ENCODE measurements at regions not wholly inside any gene's neighbourhood (a gene's known extent, or its start where the extent isn't known, plus 50 kb on each side); places are given as distances from the start of the nearest gene placed in this dataset.

DNA sequence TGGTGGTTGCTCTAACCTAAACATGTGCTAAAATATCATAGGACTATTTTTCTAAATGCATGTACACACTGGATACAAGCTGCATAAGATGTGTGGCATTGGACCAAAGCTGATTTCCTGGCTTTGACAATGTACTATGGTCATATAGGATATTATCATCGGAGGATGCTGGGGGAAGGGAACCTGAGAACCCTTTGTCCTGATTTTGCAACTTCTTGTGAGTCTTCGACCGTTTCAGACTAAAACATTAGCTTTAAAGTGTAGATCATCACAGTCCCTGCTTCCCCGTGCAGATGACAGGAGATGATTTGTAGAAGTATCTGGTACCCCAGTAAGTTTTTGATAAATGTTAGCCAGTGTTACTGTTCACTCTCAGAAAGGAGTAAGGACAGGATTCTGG lies 554.7 kb downstream of the MIAT start:
- TF ChIP-seq, protein P1, sequence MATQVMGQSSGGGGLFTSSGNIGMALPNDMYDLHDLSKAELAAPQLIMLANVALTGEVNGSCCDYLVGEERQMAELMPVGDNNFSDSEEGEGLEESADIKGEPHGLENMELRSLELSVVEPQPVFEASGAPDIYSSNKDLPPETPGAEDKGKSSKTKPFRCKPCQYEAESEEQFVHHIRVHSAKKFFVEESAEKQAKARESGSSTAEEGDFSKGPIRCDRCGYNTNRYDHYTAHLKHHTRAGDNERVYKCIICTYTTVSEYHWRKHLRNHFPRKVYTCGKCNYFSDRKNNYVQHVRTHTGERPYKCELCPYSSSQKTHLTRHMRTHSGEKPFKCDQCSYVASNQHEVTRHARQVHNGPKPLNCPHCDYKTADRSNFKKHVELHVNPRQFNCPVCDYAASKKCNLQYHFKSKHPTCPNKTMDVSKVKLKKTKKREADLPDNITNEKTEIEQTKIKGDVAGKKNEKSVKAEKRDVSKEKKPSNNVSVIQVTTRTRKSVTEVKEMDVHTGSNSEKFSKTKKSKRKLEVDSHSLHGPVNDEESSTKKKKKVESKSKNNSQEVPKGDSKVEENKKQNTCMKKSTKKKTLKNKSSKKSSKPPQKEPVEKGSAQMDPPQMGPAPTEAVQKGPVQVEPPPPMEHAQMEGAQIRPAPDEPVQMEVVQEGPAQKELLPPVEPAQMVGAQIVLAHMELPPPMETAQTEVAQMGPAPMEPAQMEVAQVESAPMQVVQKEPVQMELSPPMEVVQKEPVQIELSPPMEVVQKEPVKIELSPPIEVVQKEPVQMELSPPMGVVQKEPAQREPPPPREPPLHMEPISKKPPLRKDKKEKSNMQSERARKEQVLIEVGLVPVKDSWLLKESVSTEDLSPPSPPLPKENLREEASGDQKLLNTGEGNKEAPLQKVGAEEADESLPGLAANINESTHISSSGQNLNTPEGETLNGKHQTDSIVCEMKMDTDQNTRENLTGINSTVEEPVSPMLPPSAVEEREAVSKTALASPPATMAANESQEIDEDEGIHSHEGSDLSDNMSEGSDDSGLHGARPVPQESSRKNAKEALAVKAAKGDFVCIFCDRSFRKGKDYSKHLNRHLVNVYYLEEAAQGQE (IDR thresholded peaks at IDR 0.05; ENCODE audit: insufficient read depth in 1 of 2, low read depth in 2 of 2, low read length in 2 of 2), result no peak
- TF ChIP-seq FOXP2 (optimal IDR thresholded peaks at IDR 0.05; ENCODE audit: borderline replicate concordance, extremely low read depth, extremely low read length, insufficient read depth) (no peak), SIN3A (IDR thresholded peaks at IDR 0.05; ENCODE audit: borderline replicate concordance, insufficient read depth, low read length) (no peak), TAF1 (IDR thresholded peaks at IDR 0.05; ENCODE audit: borderline replicate concordance, insufficient read depth, low read length) (no peak), POLR2AphosphoS5 (IDR thresholded peaks at IDR 0.05; ENCODE audit: low read depth, low read length) (no peak)

DNA sequence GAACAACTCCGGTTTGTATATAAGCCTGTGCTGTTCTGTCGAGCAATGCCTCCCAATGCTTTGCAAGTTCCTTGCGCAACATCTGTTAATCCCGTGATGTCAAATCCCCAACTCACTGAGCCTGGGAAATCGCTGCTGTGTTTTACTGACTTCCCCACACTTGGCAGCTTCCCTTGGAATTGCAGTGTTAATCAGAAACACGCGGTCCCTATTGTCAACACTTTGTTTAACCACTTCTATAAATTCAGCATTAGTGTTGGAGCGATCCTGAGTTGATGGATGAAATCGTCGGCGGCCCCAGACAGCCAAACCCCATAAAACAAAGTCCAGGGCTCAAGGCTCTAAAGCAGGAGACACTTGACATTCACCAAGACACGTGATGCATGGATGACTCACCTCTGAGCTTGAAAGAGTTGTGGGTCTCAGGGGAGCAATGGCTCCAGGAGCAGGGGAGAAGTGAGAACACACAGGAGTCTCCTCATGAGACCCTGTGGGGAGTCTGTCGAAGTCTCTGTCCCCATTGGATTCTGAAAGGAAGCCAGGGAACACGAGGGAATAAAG lies 555.3 kb downstream of the MIAT start:
- TF ChIP-seq POLR2AphosphoS5 (IDR thresholded peaks at IDR 0.05; ENCODE audit: low read depth, low read length) (no peak), FOXP2 (optimal IDR thresholded peaks at IDR 0.05; ENCODE audit: borderline replicate concordance, extremely low read depth, extremely low read length, insufficient read depth) (peak; percentile 65)
- TF ChIP-seq, protein P1 (IDR thresholded peaks at IDR 0.05; ENCODE audit: insufficient read depth in 1 of 2, low read depth in 2 of 2, low read length in 2 of 2), result peak in 1 of 2 experiments; percentile 24; a peak in 1 of 4 replicates

DNA sequence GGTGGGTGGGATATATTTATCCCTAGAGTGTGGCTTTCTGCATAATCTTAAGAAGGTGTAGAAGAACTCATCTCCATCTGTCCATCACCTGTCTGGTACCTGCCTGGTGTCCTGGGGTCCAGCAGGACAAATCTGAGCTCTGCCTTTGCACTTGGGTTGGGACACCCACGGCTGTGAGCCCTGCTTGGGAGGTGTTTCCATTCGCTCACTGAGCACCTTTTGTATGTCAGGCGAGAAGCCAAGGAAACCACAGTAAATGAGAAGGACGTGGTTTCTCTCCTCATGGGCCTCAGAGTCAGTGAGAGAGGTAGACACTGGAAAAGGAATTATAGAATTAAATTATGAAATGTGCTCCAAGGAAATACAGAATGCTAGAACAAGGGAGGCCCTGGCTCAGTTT lies 555.9 kb downstream of the MIAT start:
- TF ChIP-seq TAF1 (IDR thresholded peaks at IDR 0.05; ENCODE audit: borderline replicate concordance, insufficient read depth, low read length) (no peak), FOXP2 (optimal IDR thresholded peaks at IDR 0.05; ENCODE audit: borderline replicate concordance, extremely low read depth, extremely low read length, insufficient read depth) (no peak), POLR2AphosphoS5 (IDR thresholded peaks at IDR 0.05; ENCODE audit: low read depth, low read length) (no peak), SIN3A (IDR thresholded peaks at IDR 0.05; ENCODE audit: borderline replicate concordance, insufficient read depth, low read length) (no peak)
- TF ChIP-seq, protein P1 (IDR thresholded peaks at IDR 0.05; ENCODE audit: insufficient read depth in 1 of 2, low read depth in 2 of 2, low read length in 2 of 2), result no peak

DNA sequence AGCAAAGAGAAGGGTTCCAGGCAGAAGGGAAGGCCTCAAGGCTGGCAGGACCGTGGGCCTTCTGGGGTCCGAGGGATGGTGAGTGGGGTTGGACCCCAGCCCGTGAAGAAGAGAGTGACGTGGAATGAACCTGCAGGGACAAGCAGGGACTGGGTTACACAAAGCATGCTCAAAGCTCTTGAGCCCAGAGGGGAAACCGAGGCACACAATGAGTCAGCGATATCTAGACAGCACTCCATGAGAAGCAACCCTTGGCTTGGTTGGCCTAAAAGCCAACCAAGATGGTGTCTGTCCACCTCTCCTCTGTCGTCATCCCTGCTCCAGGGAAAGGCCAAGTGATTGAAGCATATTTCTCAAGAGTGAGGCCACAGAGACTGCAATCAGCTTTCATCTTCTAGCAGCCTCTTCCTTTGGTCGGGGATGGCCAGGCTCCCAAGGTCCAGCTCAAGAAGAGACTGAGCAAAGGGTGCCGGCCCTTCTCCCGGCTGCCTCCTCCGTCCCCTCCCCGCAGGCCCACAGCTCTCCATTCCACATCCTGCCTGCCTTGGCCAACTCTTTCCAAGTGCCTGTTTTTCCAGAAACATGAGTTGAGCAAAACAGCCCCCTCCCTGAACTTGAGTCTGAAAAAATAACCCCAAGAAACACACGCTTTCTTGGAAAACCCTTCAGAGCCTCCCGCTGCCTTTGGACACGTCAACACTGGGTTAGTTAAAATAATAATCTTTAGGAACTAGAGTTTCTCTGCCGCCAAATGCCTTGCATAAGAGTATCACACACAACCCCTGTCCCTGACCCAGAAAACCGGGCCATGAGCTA lies 556.6 kb downstream of the MIAT start:
- TF ChIP-seq FOXP2 (optimal IDR thresholded peaks at IDR 0.05; ENCODE audit: borderline replicate concordance, extremely low read depth, extremely low read length, insufficient read depth) (no peak), POLR2AphosphoS5 (IDR thresholded peaks at IDR 0.05; ENCODE audit: low read depth, low read length) (no peak), SIN3A (IDR thresholded peaks at IDR 0.05; ENCODE audit: borderline replicate concordance, insufficient read depth, low read length) (no peak), TAF1 (IDR thresholded peaks at IDR 0.05; ENCODE audit: borderline replicate concordance, insufficient read depth, low read length) (no peak)
- TF ChIP-seq, protein P1 (IDR thresholded peaks at IDR 0.05; ENCODE audit: insufficient read depth in 1 of 2, low read depth in 2 of 2, low read length in 2 of 2), result no peak

Measured in PFSK-1 (cell line).